ENCODE measurements at regions not wholly inside any gene's neighbourhood (a gene's known extent, or its start where the extent isn't known, plus 50 kb on each side); places are given as distances from the start of the nearest gene placed in this dataset.

DNA sequence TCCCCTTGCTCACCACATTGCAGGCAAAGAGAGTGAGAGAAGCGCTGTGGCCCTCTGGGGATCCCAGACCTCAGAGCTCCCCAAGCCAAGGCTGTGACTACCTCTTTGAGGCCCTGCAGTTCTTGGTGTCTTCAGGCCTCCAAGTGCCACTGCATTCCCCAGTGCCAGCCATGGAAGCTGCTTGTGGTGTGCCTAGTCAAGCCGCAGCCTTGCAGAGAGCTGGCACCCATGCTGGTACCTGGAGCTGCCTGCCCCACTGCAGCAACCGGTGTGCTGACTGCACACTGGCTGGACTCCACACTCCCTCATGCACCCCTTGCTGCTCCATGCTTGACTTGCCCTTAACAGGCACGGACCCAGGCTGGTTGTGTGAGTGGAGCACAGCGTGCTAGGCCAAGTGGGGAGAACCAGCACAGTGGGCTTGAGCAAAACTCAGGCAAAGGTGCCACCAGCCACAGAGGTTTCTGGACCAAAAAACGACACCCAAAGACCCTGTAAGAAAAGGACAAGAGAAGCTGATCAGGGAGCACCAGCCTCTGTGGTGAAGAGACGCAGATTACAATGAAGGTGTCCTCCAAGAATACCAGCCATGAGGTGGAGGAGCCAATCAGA lies 113.5 kb upstream of the TMEM18 start:
- Histone ChIP-seq H3K27ac (no peak overlapping the region), H3K36me3 (no peaks in the 10 kb centered on the region), H3K4me3 (no peak overlapping the region), H3K9me3 (no peaks in the 10 kb centered on the region), H3K27me3 (peaks cover 0 to 6% (median 4%) of the 10 kb centered on the region in 3 donors), H3K4me1 (no peaks in the 10 kb centered on the region)
- in situ Hi-C loops (cut with MboI; ENCODE audit: low sequenced_read_pairs in 4 of 4), result no loop called here
- DNase-seq (no peak), ATAC-seq (no peak)
- TF ChIP-seq, protein P1, sequence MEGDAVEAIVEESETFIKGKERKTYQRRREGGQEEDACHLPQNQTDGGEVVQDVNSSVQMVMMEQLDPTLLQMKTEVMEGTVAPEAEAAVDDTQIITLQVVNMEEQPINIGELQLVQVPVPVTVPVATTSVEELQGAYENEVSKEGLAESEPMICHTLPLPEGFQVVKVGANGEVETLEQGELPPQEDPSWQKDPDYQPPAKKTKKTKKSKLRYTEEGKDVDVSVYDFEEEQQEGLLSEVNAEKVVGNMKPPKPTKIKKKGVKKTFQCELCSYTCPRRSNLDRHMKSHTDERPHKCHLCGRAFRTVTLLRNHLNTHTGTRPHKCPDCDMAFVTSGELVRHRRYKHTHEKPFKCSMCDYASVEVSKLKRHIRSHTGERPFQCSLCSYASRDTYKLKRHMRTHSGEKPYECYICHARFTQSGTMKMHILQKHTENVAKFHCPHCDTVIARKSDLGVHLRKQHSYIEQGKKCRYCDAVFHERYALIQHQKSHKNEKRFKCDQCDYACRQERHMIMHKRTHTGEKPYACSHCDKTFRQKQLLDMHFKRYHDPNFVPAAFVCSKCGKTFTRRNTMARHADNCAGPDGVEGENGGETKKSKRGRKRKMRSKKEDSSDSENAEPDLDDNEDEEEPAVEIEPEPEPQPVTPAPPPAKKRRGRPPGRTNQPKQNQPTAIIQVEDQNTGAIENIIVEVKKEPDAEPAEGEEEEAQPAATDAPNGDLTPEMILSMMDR (IDR thresholded peaks at IDR 0.05 in 4 of 5, conservative IDR thresholded peaks at IDR 0.05 in 1 of 5), result no peak
- no peak for TF ChIP-seq POLR2A (IDR thresholded peaks at IDR 0.05)
- intact Hi-C loops (cut with DNase I; ENCODE audit: low total_unique reads), result no loop called here

DNA sequence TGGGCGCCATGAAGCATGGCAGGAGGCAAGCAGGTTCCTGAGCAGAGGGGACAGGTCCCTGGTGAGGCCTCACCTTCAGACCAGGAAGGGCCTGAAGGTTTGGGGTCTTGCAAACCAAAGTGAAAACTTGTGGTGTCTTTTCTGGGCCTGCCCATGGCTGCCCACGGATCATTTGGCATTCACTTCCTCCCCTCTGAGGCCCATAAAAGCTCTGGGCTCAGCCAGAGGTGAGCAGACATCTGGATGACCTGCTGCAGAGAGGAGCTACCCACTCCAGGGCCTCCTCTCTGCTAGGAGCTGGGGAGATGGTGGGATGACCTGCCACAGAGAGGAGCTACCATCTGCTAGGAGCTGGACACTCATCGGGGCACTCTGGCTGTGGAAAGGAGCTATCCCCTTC lies 112.9 kb upstream of the TMEM18 start:
- H3K9me3 ChIP-seq, result no peaks in the 10 kb centered on the region
- H3K27me3 ChIP-seq, result peaks cover 0 to 3% (median 0%) of the 10 kb centered on the region in 3 donors
- in situ Hi-C loops (cut with MboI; ENCODE audit: low sequenced_read_pairs in 4 of 4) (no loop called here), intact Hi-C loops (cut with DNase I; ENCODE audit: low total_unique reads) (no loop called here)
- DNase-seq, result no peak
- TF ChIP-seq POLR2A (IDR thresholded peaks at IDR 0.05), result no peak
- TF ChIP-seq, protein P1 (IDR thresholded peaks at IDR 0.05 in 4 of 5, conservative IDR thresholded peaks at IDR 0.05 in 1 of 5), result no peak
- H3K4me3 ChIP-seq, result no peak overlapping the region
- ATAC-seq, result no peak
- no peak overlapping the region for H3K27ac ChIP-seq
- no peaks in the 10 kb centered on the region for H3K4me1 ChIP-seq
- no peaks in the 10 kb centered on the region for H3K36me3 ChIP-seq

DNA sequence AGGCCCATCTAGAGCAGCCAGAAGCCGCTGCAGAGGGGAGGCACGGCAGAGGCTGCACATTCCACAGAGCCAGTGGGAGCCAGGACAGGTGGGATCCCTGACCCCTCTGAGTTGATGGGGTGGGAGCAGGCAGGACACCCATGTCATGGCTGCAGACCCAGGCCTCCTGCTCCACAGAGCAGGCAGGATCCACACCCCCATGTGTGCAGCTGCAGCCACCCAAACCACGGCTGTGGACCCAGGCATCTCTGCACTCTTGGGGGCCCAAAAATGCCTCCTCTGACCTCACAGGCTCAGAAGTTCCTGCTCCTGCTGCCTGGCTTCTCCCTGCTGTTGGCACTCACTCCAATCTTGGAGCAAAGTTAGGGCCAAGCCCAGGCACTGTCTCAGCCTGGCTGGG lies 112.3 kb upstream of the TMEM18 start:
- H3K27ac ChIP-seq, result no peak overlapping the region
- H3K27me3 ChIP-seq, result peaks cover 0 to 2% (median 0%) of the 10 kb centered on the region in 3 donors
- in situ Hi-C loops (cut with MboI; ENCODE audit: low sequenced_read_pairs in 4 of 4) (no loop called here), intact Hi-C loops (cut with DNase I; ENCODE audit: low total_unique reads) (no loop called here)
- no peaks in the 10 kb centered on the region for H3K4me1 ChIP-seq
- no peak for ATAC-seq
- H3K36me3 ChIP-seq, result no peaks in the 10 kb centered on the region
- TF ChIP-seq POLR2A (IDR thresholded peaks at IDR 0.05), result no peak
- TF ChIP-seq, protein P1 (IDR thresholded peaks at IDR 0.05 in 4 of 5, conservative IDR thresholded peaks at IDR 0.05 in 1 of 5), result no peak
- no peak overlapping the region for H3K4me3 ChIP-seq
- no peaks in the 10 kb centered on the region for H3K9me3 ChIP-seq
- no peak for DNase-seq

DNA sequence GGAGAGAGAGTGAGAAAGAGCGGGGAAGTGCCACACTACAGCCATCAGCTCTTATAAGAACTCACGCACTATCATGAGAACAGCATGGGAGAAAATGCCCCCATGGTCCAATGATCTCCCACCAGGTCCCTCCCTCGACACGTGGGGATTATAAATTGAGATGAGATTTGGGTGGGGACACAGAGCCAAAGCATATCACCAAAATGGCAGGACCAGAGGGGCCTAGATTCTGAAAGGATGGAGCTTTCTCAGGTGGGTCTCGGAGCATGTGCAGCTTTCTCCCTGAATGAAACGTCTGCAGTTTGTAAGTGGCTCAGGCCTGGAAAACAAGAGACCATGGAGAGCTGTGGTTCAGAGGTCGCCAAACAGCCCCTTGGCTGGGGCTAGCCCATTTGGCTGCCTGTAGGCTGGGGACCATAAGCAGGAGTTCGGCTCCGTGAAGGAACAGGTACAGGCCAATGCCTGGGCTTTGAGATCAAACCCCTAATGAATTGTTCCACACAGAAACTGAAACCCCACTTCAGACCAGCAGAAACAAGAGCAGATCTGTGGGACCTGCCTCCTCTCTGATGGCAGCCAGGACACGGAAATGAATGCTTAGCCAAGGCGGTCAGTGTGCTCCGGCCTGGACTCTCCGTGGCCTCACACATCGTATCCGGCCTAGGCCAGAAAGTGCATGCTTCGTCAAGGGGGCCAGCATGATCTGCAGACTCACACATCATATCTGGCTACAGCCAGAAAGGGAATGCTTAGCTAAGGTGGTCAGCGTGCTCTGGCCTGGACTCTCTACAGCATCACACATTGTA lies 111.2 kb upstream of the TMEM18 start:
- H3K36me3 ChIP-seq, result no peaks in the 10 kb centered on the region
- H3K27ac ChIP-seq, result no peak overlapping the region
- no peak overlapping the region for H3K4me3 ChIP-seq
- ATAC-seq (no peak), DNase-seq (no peak)
- intact Hi-C loops (cut with DNase I; ENCODE audit: low total_unique reads), result no loop called here
- in situ Hi-C loops (cut with MboI; ENCODE audit: low sequenced_read_pairs in 4 of 4), result no loop called here
- no peak for TF ChIP-seq POLR2A (IDR thresholded peaks at IDR 0.05)
- TF ChIP-seq, protein P1 (IDR thresholded peaks at IDR 0.05 in 4 of 5, conservative IDR thresholded peaks at IDR 0.05 in 1 of 5), result no peak
- H3K27me3 ChIP-seq, result no peaks in the 10 kb centered on the region
- no peaks in the 10 kb centered on the region for H3K4me1 ChIP-seq
- H3K9me3 ChIP-seq, result no peaks in the 10 kb centered on the region

Data from gastrocnemius medialis (tissue), 4 donors.